GM12874 (cell line): ENCODE measurements at regions not wholly inside any gene's neighbourhood (a gene's known extent, or its start where the extent isn't known, plus 50 kb on each side); places are given as distances from the start of the nearest gene placed in this dataset.

Source experiments
- TF ChIP-seq, protein P1 (sequence below): IDR thresholded peaks from 2 replicates; pipeline ENCODE4 v1.5.1; 2011; ENCODE audit warnings: low read depth, mild to moderate bottlenecking, control low read depth, low read length, moderate library complexity; ENCODE audit not compliant: insufficient read depth

DNA sequence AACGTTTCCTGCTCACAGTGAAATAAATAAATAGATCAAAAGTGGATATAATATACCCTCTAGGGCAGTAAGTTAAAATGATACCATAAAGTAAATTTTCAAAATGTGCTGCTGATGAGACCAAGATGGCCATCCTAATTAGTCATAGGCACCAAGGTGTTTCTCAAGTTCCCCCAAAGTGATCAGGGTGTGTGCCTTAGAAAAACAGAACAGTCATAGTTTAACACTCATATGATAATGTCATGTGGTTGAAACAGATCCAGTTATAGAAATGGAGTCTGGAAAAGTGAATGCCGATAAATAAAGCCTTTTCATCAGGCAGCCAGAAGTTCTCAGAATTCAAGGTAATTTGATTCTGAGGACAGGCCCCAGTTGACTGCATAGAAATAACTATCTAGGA is 161.5 kb upstream of the CDKN2B start:
- TF ChIP-seq, protein P1, sequence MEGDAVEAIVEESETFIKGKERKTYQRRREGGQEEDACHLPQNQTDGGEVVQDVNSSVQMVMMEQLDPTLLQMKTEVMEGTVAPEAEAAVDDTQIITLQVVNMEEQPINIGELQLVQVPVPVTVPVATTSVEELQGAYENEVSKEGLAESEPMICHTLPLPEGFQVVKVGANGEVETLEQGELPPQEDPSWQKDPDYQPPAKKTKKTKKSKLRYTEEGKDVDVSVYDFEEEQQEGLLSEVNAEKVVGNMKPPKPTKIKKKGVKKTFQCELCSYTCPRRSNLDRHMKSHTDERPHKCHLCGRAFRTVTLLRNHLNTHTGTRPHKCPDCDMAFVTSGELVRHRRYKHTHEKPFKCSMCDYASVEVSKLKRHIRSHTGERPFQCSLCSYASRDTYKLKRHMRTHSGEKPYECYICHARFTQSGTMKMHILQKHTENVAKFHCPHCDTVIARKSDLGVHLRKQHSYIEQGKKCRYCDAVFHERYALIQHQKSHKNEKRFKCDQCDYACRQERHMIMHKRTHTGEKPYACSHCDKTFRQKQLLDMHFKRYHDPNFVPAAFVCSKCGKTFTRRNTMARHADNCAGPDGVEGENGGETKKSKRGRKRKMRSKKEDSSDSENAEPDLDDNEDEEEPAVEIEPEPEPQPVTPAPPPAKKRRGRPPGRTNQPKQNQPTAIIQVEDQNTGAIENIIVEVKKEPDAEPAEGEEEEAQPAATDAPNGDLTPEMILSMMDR, result no peak

DNA sequence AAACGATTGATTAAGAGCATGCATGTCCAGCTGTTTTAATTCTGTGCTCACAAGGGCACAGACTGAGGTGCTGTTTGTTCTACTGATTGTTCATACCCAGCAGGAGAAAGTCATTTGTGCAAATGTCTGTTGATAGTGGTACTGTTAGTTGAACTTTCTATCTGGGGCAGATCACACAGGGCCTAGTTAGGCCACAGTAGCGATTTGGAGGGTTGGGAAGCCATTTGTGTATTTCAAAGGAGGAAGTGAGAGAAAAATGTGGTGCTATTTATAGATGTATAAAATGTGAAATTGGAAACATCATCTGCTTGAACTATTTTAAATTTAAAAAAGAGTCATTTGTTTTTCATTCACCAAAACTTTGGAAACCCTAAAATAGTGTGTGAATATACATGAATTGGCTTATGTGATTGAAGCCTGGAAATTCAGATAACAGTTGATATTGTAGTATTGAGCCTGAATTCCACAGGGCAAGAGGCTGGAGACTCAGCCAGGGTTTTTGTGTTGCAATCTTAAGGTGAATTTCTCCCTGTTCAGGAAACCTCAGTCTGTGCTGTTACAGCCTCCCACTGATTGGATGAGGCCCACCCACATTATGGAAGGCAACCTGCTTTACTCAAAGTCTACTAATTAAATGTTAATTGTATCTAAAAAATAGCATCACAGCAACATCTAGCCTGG is 162.0 kb upstream of the CDKN2B start:
- TF ChIP-seq, protein P1, result no peak

DNA sequence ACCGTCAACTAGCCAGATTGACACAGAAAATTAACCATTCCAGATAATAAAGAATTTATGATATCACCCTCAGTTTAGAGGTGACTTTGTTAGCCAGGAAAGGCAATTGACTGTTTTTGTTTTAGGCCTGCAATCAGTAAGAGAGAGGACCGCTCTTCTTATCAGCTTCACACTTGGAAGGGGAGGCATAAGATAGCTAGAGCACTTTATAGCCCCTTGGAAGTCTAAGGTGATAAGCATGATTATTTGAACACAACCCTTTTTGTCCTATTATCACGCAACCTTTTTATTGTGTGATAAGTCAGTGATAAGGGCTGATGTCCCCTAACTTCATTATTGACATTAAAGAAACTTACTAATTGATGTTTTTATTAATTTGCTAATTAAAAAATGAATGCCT is 162.6 kb upstream of the CDKN2B start:
- TF ChIP-seq, protein P1, result no peak

DNA sequence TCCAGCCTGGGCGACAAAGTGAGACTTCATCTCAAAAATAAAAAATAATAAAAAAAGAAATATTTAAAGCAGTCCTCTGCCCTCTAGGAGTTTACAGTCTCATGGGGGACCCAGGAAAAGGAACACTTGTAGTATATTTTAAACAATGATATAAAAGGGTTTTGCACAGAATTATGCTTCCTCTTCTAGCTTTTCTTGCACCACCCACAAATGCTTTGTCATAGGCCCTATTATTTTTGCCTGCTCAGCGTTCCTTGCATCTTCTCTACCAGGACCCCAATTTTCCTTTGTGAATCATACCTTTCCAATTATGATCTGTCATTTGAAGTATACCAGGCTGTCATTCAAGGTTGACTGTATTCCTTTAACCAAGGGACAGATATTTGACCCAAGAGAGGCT is 164.8 kb upstream of the CDKN2B start:
- TF ChIP-seq, protein P1, result no peak

DNA sequence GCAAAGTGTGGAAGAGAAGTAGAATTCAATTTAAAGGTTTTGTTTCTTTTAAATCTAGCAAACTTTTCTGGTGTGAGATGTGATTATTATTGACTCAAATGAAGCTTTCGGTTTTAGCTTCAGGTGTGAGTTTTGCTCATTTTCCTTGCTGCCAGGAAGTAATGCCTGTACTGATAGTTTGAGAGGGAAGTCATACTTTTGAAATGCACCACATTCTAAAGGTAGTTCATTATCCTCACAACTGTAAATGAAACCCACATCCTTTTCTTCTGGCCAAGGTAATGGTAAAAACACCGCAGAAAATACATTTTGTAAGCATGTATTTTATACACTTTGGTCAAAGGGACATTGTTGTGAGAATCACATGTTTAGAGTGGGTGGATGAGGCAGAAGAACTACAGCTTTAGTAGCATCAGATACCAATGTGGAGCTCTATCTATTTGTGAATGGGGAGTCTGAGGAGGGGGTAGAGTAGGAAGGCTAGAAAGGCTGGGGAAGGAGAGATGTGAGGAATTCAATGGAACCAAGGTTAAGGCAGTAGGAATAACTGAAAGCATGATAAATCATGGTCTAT is 167.0 kb upstream of the CDKN2B start:
- TF ChIP-seq, protein P1, result no peak

DNA sequence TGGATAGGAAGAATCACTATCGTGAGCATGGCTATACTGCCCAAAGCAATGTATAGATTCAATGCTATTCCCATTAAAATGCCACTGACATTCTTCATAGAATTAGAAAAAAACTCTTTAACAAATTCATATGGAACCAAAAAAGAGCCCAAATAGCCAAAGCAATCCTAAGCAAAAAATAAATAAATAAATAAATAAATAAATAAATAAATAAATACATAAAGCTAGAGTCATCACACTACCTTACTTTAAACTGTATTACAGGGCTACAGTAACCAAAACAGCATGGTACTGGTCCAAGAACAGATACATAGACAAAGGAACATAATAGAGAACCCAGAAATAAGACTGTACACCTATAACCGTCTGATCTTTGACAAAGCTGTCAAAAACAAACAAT is 180.4 kb upstream of the CDKN2B start:
- TF ChIP-seq, protein P1, result no peak

DNA sequence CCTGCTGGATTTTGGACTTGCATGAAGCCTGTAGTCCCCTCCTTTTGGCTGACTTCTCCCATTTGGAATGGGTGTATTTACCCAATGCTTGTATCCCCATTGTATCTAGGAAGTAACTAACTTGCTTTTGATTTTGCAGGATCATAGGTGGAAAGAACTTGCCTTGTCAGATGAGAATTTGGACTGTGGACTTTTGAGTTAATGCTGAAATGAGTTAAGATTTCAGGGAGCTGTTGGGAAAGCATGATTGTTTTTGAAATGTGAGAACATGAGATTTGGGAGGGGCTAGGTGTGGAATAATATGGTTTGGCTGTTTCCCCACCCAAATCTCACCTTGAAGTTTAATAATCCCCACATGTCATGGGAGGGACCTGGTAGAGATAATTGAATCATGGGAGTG is 189.6 kb upstream of the CDKN2B start:
- TF ChIP-seq, protein P1, result no peak
